ENCODE measurements at regions not wholly inside any gene's neighbourhood (a gene's known extent, or its start where the extent isn't known, plus 50 kb on each side); places are given as distances from the start of the nearest gene placed in this dataset.

GRCh38 chr3:34359064-34359463 lies 560.6 kb downstream of the PDCD6IP start:
- H3K4ac ChIP-seq (ENCODE audit: low read depth in 1 of 2, low read length in 2 of 2) = no peak overlapping the region
- H4K8ac ChIP-seq (ENCODE audit: low read length) = no peak overlapping the region
- H3K27me3 ChIP-seq (ENCODE audit: control insufficient read depth in 1 of 2, insufficient read depth in 1 of 2, low read length in 2 of 2) = no peaks in the 10 kb centered on the region
- no peak overlapping the region for H2BK120ac ChIP-seq (ENCODE audit: low read depth, low read length)
- no peak for DNase-seq
- H3K4me3 ChIP-seq (ENCODE audit: insufficient read depth in 1 of 2, low read depth in 1 of 2, low read length in 2 of 2) = no peak overlapping the region
- H3K14ac ChIP-seq (ENCODE audit: low read length in 2 of 2) = no peak overlapping the region
- H3K79me1 ChIP-seq (replicated peaks; ENCODE audit: low read length, poor library complexity, severe bottlenecking) = no peaks in the 10 kb centered on the region
- no peaks in the 10 kb centered on the region for H3K9me3 ChIP-seq (ENCODE audit: control insufficient read depth, low read length)
- no peaks in the 10 kb centered on the region for H3K4me1 ChIP-seq (ENCODE audit: control insufficient read depth, insufficient read depth, low read depth, low read length)
- no peak overlapping the region for H3K4me2 ChIP-seq (ENCODE audit: low read length, poor library complexity, severe bottlenecking)
- H3K23ac ChIP-seq (ENCODE audit: low read length in 2 of 2) = no peak overlapping the region
- 83% methylated on average over 1 of the region's 2 CpGs for WGBS
- H2BK5ac ChIP-seq (ENCODE audit: low read depth, low read length, poor library complexity, severe bottlenecking) = no peak overlapping the region
- no peak overlapping the region for H2BK12ac ChIP-seq (ENCODE audit: low read length in 2 of 2)
- no peak overlapping the region for H2BK15ac ChIP-seq (ENCODE audit: low read depth, poor library complexity, severe bottlenecking)
- H4K91ac ChIP-seq (ENCODE audit: low read length) = no peak overlapping the region
- no peak overlapping the region for H2AFZ ChIP-seq (ENCODE audit: low read depth, low read length)
- no peak overlapping the region for H3K27ac ChIP-seq (ENCODE audit: low read length, poor library complexity, severe bottlenecking)
- no peak overlapping the region for H2AK5ac ChIP-seq (ENCODE audit: low read length, severe bottlenecking)
- no peak overlapping the region for H3K18ac ChIP-seq (ENCODE audit: low read depth in 1 of 2, low read length in 2 of 2)
- H3K36me3 ChIP-seq (ENCODE audit: control insufficient read depth in 1 of 2, insufficient read depth in 2 of 2, low read depth in 1 of 2, low read length in 2 of 2) = no peaks in the 10 kb centered on the region
- no peak overlapping the region for H3K9ac ChIP-seq (ENCODE audit: low read length)

GRCh38 chr3:34360713-34361112 lies 562.3 kb downstream of the PDCD6IP start:
- H3K9ac ChIP-seq (ENCODE audit: low read length) = no peak overlapping the region
- H3K14ac ChIP-seq (ENCODE audit: low read length in 2 of 2) = no peak overlapping the region
- no peak overlapping the region for H3K4me3 ChIP-seq (ENCODE audit: insufficient read depth in 1 of 2, low read depth in 1 of 2, low read length in 2 of 2)
- no peak overlapping the region for H4K8ac ChIP-seq (ENCODE audit: low read length)
- H3K27ac ChIP-seq (ENCODE audit: low read length, poor library complexity, severe bottlenecking) = no peak overlapping the region
- no peaks in the 10 kb centered on the region for H3K79me1 ChIP-seq (replicated peaks; ENCODE audit: low read length, poor library complexity, severe bottlenecking)
- H3K23ac ChIP-seq (ENCODE audit: low read length in 2 of 2) = no peak overlapping the region
- H2AK5ac ChIP-seq (ENCODE audit: low read length, severe bottlenecking) = no peak overlapping the region
- no peak overlapping the region for H4K91ac ChIP-seq (ENCODE audit: low read length)
- H3K27me3 ChIP-seq (ENCODE audit: control insufficient read depth in 1 of 2, insufficient read depth in 1 of 2, low read length in 2 of 2) = no peaks in the 10 kb centered on the region
- no peaks in the 10 kb centered on the region for H3K9me3 ChIP-seq (ENCODE audit: control insufficient read depth, low read length)
- H3K4me2 ChIP-seq (ENCODE audit: low read length, poor library complexity, severe bottlenecking) = no peak overlapping the region
- no peak overlapping the region for H2BK5ac ChIP-seq (ENCODE audit: low read depth, low read length, poor library complexity, severe bottlenecking)
- no peak overlapping the region for H2BK120ac ChIP-seq (ENCODE audit: low read depth, low read length)
- H2BK15ac ChIP-seq (ENCODE audit: low read depth, poor library complexity, severe bottlenecking) = no peak overlapping the region
- WGBS = 80% methylated on average over 5 of the region's 5 CpGs
- DNase-seq = no peak
- H2AFZ ChIP-seq (ENCODE audit: low read depth, low read length) = no peak overlapping the region
- no peak overlapping the region for H3K18ac ChIP-seq (ENCODE audit: low read depth in 1 of 2, low read length in 2 of 2)
- H3K36me3 ChIP-seq (ENCODE audit: control insufficient read depth in 1 of 2, insufficient read depth in 2 of 2, low read depth in 1 of 2, low read length in 2 of 2) = no peaks in the 10 kb centered on the region
- no peak overlapping the region for H3K4ac ChIP-seq (ENCODE audit: low read depth in 1 of 2, low read length in 2 of 2)
- no peaks in the 10 kb centered on the region for H3K4me1 ChIP-seq (ENCODE audit: control insufficient read depth, insufficient read depth, low read depth, low read length)
- H2BK12ac ChIP-seq (ENCODE audit: low read length in 2 of 2) = no peak overlapping the region

GRCh38 chr3:34361921-34362320 lies 563.5 kb downstream of the PDCD6IP start:
- H4K91ac ChIP-seq (ENCODE audit: low read length) = no peak overlapping the region
- no peak overlapping the region for H3K14ac ChIP-seq (ENCODE audit: low read length in 2 of 2)
- no peak overlapping the region for H3K9ac ChIP-seq (ENCODE audit: low read length)
- no peak overlapping the region for H3K4me3 ChIP-seq (ENCODE audit: insufficient read depth in 1 of 2, low read depth in 1 of 2, low read length in 2 of 2)
- no peak overlapping the region for H2BK15ac ChIP-seq (ENCODE audit: low read depth, poor library complexity, severe bottlenecking)
- no peak overlapping the region for H3K18ac ChIP-seq (ENCODE audit: low read depth in 1 of 2, low read length in 2 of 2)
- no peak overlapping the region for H2BK12ac ChIP-seq (ENCODE audit: low read length in 2 of 2)
- H3K27ac ChIP-seq (ENCODE audit: low read length, poor library complexity, severe bottlenecking) = no peak overlapping the region
- no peak overlapping the region for H2AFZ ChIP-seq (ENCODE audit: low read depth, low read length)
- H3K4me2 ChIP-seq (ENCODE audit: low read length, poor library complexity, severe bottlenecking) = no peak overlapping the region
- H4K8ac ChIP-seq (ENCODE audit: low read length) = no peak overlapping the region
- H3K4ac ChIP-seq (ENCODE audit: low read depth in 1 of 2, low read length in 2 of 2) = no peak overlapping the region
- DNase-seq = no peak
- no peak overlapping the region for H2AK5ac ChIP-seq (ENCODE audit: low read length, severe bottlenecking)
- no peak overlapping the region for H2BK5ac ChIP-seq (ENCODE audit: low read depth, low read length, poor library complexity, severe bottlenecking)
- no peak overlapping the region for H2BK120ac ChIP-seq (ENCODE audit: low read depth, low read length)
- no peak overlapping the region for H3K23ac ChIP-seq (ENCODE audit: low read length in 2 of 2)
- H3K9me3 ChIP-seq (ENCODE audit: control insufficient read depth, low read length) = no peaks in the 10 kb centered on the region
- no peaks in the 10 kb centered on the region for H3K79me1 ChIP-seq (replicated peaks; ENCODE audit: low read length, poor library complexity, severe bottlenecking)
- H3K27me3 ChIP-seq (ENCODE audit: control insufficient read depth in 1 of 2, insufficient read depth in 1 of 2, low read length in 2 of 2) = no peaks in the 10 kb centered on the region
- H3K4me1 ChIP-seq (ENCODE audit: control insufficient read depth, insufficient read depth, low read depth, low read length) = no peaks in the 10 kb centered on the region
- no peaks in the 10 kb centered on the region for H3K36me3 ChIP-seq (ENCODE audit: control insufficient read depth in 1 of 2, insufficient read depth in 2 of 2, low read depth in 1 of 2, low read length in 2 of 2)
- WGBS = 90% methylated on average over 4 of the region's 5 CpGs

GRCh38 chr3:34362910-34363309 lies 564.5 kb downstream of the PDCD6IP start:
- H4K91ac ChIP-seq (ENCODE audit: low read length) = no peak overlapping the region
- H2AFZ ChIP-seq (ENCODE audit: low read depth, low read length) = no peak overlapping the region
- H3K9ac ChIP-seq (ENCODE audit: low read length) = no peak overlapping the region
- H3K79me1 ChIP-seq (replicated peaks; ENCODE audit: low read length, poor library complexity, severe bottlenecking) = no peaks in the 10 kb centered on the region
- no peak overlapping the region for H3K23ac ChIP-seq (ENCODE audit: low read length in 2 of 2)
- H3K27ac ChIP-seq (ENCODE audit: low read length, poor library complexity, severe bottlenecking) = no peak overlapping the region
- H3K14ac ChIP-seq (ENCODE audit: low read length in 2 of 2) = no peak overlapping the region
- no peak overlapping the region for H3K4ac ChIP-seq (ENCODE audit: low read depth in 1 of 2, low read length in 2 of 2)
- H2AK5ac ChIP-seq (ENCODE audit: low read length, severe bottlenecking) = no peak overlapping the region
- no peak for DNase-seq
- H3K27me3 ChIP-seq (ENCODE audit: control insufficient read depth in 1 of 2, insufficient read depth in 1 of 2, low read length in 2 of 2) = no peaks in the 10 kb centered on the region
- H3K9me3 ChIP-seq (ENCODE audit: control insufficient read depth, low read length) = no peaks in the 10 kb centered on the region
- no peaks in the 10 kb centered on the region for H3K36me3 ChIP-seq (ENCODE audit: control insufficient read depth in 1 of 2, insufficient read depth in 2 of 2, low read depth in 1 of 2, low read length in 2 of 2)
- H4K8ac ChIP-seq (ENCODE audit: low read length) = no peak overlapping the region
- no peak overlapping the region for H3K4me3 ChIP-seq (ENCODE audit: insufficient read depth in 1 of 2, low read depth in 1 of 2, low read length in 2 of 2)
- H2BK12ac ChIP-seq (ENCODE audit: low read length in 2 of 2) = no peak overlapping the region
- WGBS = 68% methylated on average over 4 of the region's 5 CpGs
- no peak overlapping the region for H3K4me2 ChIP-seq (ENCODE audit: low read length, poor library complexity, severe bottlenecking)
- H3K4me1 ChIP-seq (ENCODE audit: control insufficient read depth, insufficient read depth, low read depth, low read length) = no peaks in the 10 kb centered on the region
- no peak overlapping the region for H2BK15ac ChIP-seq (ENCODE audit: low read depth, poor library complexity, severe bottlenecking)
- no peak overlapping the region for H3K18ac ChIP-seq (ENCODE audit: low read depth in 1 of 2, low read length in 2 of 2)
- no peak overlapping the region for H2BK120ac ChIP-seq (ENCODE audit: low read depth, low read length)
- H2BK5ac ChIP-seq (ENCODE audit: low read depth, low read length, poor library complexity, severe bottlenecking) = no peak overlapping the region

Data from mesenchymal stem cell (in vitro differentiated cells and primary cell).